GM12891 (cell line): ENCODE measurements at regions not wholly inside any gene's neighbourhood (a gene's known extent, or its start where the extent isn't known, plus 50 kb on each side); places are given as distances from the start of the nearest gene placed in this dataset.

ENCODE experiments used
- DNase-seq: peaks from one replicate; pipeline ENCODE4 v3.0.0; 2011; ENCODE audit warnings: low spot score; ENCODE audit not compliant: insufficient read length
- FAIRE-seq: peaks from 2 replicates; lab custom pipeline; 2011; peaks lifted over from hg19 to GRCh38; lab: Jason Lieb, UNC
- PAX5 ChIP-seq: IDR thresholded peaks from 2 replicates; pipeline ENCODE4 v1.6.1; 2011; ENCODE audit warnings: low read length, moderate library complexity, mild to moderate bottlenecking; ENCODE audit not compliant: insufficient read depth, severe bottlenecking
- POLR2A ChIP-seq: IDR thresholded peaks from 2 replicates; pipeline ENCODE4 v1.6.1; 2011; ENCODE audit warnings: low read depth, low read length, control low read depth
- POLR2AphosphoS5 ChIP-seq: IDR thresholded peaks from 2 replicates; pipeline ENCODE4 v1.6.1; 2011; ENCODE audit warnings: low read depth, low read length, control low read depth
- POU2F2 ChIP-seq: IDR thresholded peaks from 2 replicates; pipeline ENCODE4 v1.6.1; 2011; ENCODE audit warnings: low read depth, mild to moderate bottlenecking, control low read depth, low read length, moderate library complexity
- SPI1 ChIP-seq: IDR thresholded peaks from 2 replicates; pipeline ENCODE4 v1.6.1; 2011; ENCODE audit warnings: low read depth, low read length, control low read depth
- TAF1 ChIP-seq: IDR thresholded peaks from 2 replicates; pipeline ENCODE4 v1.6.1; 2011; ENCODE audit warnings: low read depth, low read length, control low read depth

GRCh38 chr16:6146874-6147425 is 1049.4 kb upstream of the EEF2KMT start:
- FAIRE-seq (no peak), DNase-seq (no peak)
- no peak for TF ChIP-seq POU2F2
- no peak for TF ChIP-seq POLR2AphosphoS5
- TF ChIP-seq POLR2A, result no peak
- no peak for TF ChIP-seq SPI1
- TF ChIP-seq PAX5, result no peak
- no peak for TF ChIP-seq TAF1

GRCh38 chr16:6146356-6146755 is 1048.8 kb upstream of the EEF2KMT start:
- FAIRE-seq, result no peak
- no peak for TF ChIP-seq PAX5
- no peak for TF ChIP-seq TAF1
- no peak for TF ChIP-seq POLR2AphosphoS5
- TF ChIP-seq SPI1, result no peak
- TF ChIP-seq POLR2A, result no peak
- no peak for TF ChIP-seq POU2F2
- no peak for DNase-seq

- no peak for DNase-seq
- FAIRE-seq, result no peak
- TF ChIP-seq POLR2AphosphoS5, result no peak
- no peak for TF ChIP-seq SPI1
- no peak for TF ChIP-seq TAF1
- TF ChIP-seq PAX5, result no peak
Observed at GRCh38 chr16:6144463-6144862, 1046.9 kb upstream of the EEF2KMT start.

DNA sequence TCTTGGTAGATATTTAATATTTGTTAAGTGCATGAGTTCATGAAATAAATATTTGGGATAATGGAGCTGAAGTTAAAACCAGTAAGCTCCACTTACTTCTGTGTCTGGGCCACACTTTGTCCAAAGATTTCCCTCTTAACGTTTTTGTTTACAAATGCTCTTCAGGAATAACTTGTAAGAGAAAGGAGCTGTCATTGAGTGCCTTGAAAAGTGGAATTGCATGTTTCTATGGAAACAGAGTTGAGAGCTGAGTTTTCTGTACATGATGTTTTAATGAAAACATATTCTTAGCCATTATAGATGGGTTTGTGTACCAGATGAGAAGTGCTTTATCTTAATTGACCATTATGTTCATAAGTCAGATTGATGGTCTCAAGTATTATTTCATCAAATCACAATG is 1045.4 kb upstream of the EEF2KMT start:
- TF ChIP-seq PAX5 (no peak), TAF1 (no peak), POLR2AphosphoS5 (no peak), SPI1 (no peak), POLR2A (no peak), POU2F2 (no peak)
- DNase-seq (no peak), FAIRE-seq (no peak)

DNA sequence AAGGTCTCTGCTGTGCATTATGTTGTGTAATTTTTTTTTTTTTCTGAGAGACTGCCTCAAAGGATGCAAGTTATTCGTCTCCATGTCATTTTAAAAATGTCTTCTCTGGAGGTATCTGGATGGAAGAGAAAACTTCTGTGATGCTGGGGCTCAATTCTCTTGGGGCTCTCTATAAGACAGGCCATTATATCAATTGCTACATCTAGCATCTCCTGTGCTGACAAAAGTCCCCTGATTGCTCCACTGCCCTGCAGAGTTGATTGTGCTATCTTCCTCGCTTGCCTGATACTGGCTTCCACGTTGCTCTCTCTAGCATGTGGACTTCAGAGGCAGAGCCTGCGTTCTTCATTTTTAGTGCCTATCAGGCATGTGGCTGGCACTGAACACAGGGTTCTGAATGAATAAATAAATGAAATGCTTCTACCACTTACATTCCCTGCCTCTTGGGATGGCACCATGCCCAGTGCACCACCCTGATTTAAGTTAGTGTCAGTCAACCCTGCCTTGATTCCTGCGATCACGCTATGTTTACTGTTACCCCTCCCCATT is 1035.5 kb upstream of the EEF2KMT start:
- TF ChIP-seq SPI1, result no peak
- TF ChIP-seq POLR2AphosphoS5, result no peak
- TF ChIP-seq PAX5, result no peak
- TF ChIP-seq TAF1, result no peak
- no peak for TF ChIP-seq POU2F2
- no peak for TF ChIP-seq POLR2A
- DNase-seq (no peak), FAIRE-seq (no peak)

- TF ChIP-seq PAX5, result no peak
- TF ChIP-seq POLR2A, result no peak
- TF ChIP-seq TAF1, result no peak
- no peak for TF ChIP-seq POU2F2
- no peak for TF ChIP-seq POLR2AphosphoS5
- TF ChIP-seq SPI1, result no peak
- no peak for DNase-seq
- FAIRE-seq, result no peak
Observed at GRCh38 chr16:6132121-6132520, 1034.5 kb upstream of the EEF2KMT start.

GRCh38 chr16:6131526-6132050 is 1034.0 kb upstream of the EEF2KMT start:
- FAIRE-seq, result no peak

GRCh38 chr16:6125483-6126259 is 1028.1 kb upstream of the EEF2KMT start:
- DNase-seq, result no peak
- TF ChIP-seq TAF1 (no peak), PAX5 (no peak), POLR2A (no peak), POLR2AphosphoS5 (no peak), SPI1 (no peak), POU2F2 (no peak)
- no peak for FAIRE-seq

More at GRCh38 chr16:6131526-6132050, 1034.0 kb upstream of the EEF2KMT start:
- no peak for TF ChIP-seq POLR2A
- no peak for TF ChIP-seq POU2F2
- TF ChIP-seq SPI1, result no peak
- no peak for TF ChIP-seq PAX5
- no peak for DNase-seq

GRCh38 chr16:6124136-6124535 is 1026.5 kb upstream of the EEF2KMT start:
- no peak for TF ChIP-seq TAF1
- TF ChIP-seq POLR2A, result no peak
- TF ChIP-seq POLR2AphosphoS5, result no peak
- no peak for TF ChIP-seq SPI1
- TF ChIP-seq POU2F2, result no peak
- TF ChIP-seq PAX5, result no peak
- FAIRE-seq, result no peak
- no peak for DNase-seq
